ENCODE measurements at regions not wholly inside any gene's neighbourhood (a gene's known extent, or its start where the extent isn't known, plus 50 kb on each side); places are given as distances from the start of the nearest gene placed in this dataset.

DNA sequence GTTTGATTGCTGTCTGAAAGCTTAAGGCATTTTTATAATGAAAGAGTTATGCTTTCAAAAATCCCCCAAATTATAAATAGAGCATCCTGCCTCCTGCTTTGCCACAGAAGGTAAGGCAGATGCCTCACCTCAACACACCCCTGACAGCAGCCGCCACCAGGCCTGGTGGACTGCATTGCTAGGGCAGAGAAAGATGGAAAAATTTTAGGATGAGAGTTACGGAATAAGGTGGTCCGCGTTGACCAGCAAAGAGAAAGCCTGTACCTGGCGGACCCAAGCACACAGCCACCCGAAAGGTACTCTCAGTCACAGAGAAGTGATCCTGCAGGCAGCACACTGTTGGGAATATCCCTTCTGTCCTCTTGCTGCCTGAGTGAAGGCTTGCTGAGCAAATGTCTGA lies 360.4 kb upstream of the SHH start:
- TF ChIP-seq, protein P1, sequence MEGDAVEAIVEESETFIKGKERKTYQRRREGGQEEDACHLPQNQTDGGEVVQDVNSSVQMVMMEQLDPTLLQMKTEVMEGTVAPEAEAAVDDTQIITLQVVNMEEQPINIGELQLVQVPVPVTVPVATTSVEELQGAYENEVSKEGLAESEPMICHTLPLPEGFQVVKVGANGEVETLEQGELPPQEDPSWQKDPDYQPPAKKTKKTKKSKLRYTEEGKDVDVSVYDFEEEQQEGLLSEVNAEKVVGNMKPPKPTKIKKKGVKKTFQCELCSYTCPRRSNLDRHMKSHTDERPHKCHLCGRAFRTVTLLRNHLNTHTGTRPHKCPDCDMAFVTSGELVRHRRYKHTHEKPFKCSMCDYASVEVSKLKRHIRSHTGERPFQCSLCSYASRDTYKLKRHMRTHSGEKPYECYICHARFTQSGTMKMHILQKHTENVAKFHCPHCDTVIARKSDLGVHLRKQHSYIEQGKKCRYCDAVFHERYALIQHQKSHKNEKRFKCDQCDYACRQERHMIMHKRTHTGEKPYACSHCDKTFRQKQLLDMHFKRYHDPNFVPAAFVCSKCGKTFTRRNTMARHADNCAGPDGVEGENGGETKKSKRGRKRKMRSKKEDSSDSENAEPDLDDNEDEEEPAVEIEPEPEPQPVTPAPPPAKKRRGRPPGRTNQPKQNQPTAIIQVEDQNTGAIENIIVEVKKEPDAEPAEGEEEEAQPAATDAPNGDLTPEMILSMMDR (IDR thresholded peaks at IDR 0.05; ENCODE audit: low read depth, low read length, poor library complexity, severe bottlenecking): no peak
- no peak for TF ChIP-seq EZH2phosphoT487 (IDR thresholded peaks at IDR 0.05; ENCODE audit: borderline replicate concordance, low read length)

Data from DOHH2 (cell line).